Stimulated activated CD4-positive, alpha-beta T cell treated with anti-CD3 and anti-CD28 coated beads, Interleukin-1b, Interleukin-23, amount 100 ng/mL, for 48 hours (primary cell): ENCODE measurements at regions not wholly inside any gene's neighbourhood (a gene's known extent, or its start where the extent isn't known, plus 50 kb on each side); places are given as distances from the start of the nearest gene placed in this dataset.
"Not testable (repeated sequence)": the region's sequence is repeated elsewhere in the genome, so short reads cannot be mapped to it uniquely, and the experiment has no call there.

Experiments used
- DNase-seq: peaks from one replicate; pipeline ENCODE4 v3.0.0-alpha.2; 2020

- DNase-seq: no peak
These were observed 938.5 kb upstream of the ACO1 start for GRCh38 chr9:31445960-31446359.

GRCh38 chr9:31467075-31467474, 917.4 kb upstream of the ACO1 start:
- no peak for DNase-seq

- no peak for DNase-seq
These were observed 914.4 kb upstream of the ACO1 start for GRCh38 chr9:31470051-31470450.

GRCh38 chr9:31471010-31471409, 913.4 kb upstream of the ACO1 start:
- no peak for DNase-seq

GRCh38 chr9:31486630-31487029, 897.8 kb upstream of the ACO1 start:
- no peak for DNase-seq

- DNase-seq: no peak
These were observed 893.8 kb upstream of the ACO1 start for GRCh38 chr9:31490551-31491106.

GRCh38 chr9:31492229-31492628, 892.2 kb upstream of the ACO1 start:
- no peak for DNase-seq

GRCh38 chr9:31500422-31500821, 884.0 kb upstream of the ACO1 start:
- DNase-seq: no peak

- DNase-seq: peak; percentile 19
These were observed 865.4 kb upstream of the ACO1 start for GRCh38 chr9:31519011-31519410.

GRCh38 chr9:31519424-31519823, 865.0 kb upstream of the ACO1 start:
- DNase-seq: no peak

GRCh38 chr9:31519826-31520225, 864.6 kb upstream of the ACO1 start:
- no peak for DNase-seq

GRCh38 chr9:31520301-31521085, 864.0 kb upstream of the ACO1 start:
- no peak for DNase-seq

GRCh38 chr9:31535651-31536050, 848.8 kb upstream of the ACO1 start:
- DNase-seq: no peak

- no peak for DNase-seq
These were observed 848.0 kb upstream of the ACO1 start for GRCh38 chr9:31536471-31536870.

- DNase-seq: no peak
These were observed 842.6 kb upstream of the ACO1 start for GRCh38 chr9:31541721-31542281.

- peak; percentile 13 for DNase-seq
These were observed 841.9 kb upstream of the ACO1 start for GRCh38 chr9:31542384-31543055.

- no peak for DNase-seq
These were observed 829.5 kb upstream of the ACO1 start for GRCh38 chr9:31554941-31555340.

GRCh38 chr9:31556667-31557463, 827.6 kb upstream of the ACO1 start:
- no peak for DNase-seq

GRCh38 chr9:31572190-31572589, 812.3 kb upstream of the ACO1 start:
- not testable (repeated sequence) for DNase-seq

- no peak for DNase-seq
These were observed 810.9 kb upstream of the ACO1 start for GRCh38 chr9:31573561-31573960.

- no peak for DNase-seq
These were observed 810.3 kb upstream of the ACO1 start for GRCh38 chr9:31574006-31574765.

- no peak for DNase-seq
These were observed 802.4 kb upstream of the ACO1 start for GRCh38 chr9:31582071-31582470.
